ENCODE measurements at regions not wholly inside any gene's neighbourhood (a gene's known extent, or its start where the extent isn't known, plus 50 kb on each side); places are given as distances from the start of the nearest gene placed in this dataset.
"Not testable (repeated sequence)": the region's sequence is repeated elsewhere in the genome, so short reads cannot be mapped to it uniquely, and the experiment has no call there.

DNA sequence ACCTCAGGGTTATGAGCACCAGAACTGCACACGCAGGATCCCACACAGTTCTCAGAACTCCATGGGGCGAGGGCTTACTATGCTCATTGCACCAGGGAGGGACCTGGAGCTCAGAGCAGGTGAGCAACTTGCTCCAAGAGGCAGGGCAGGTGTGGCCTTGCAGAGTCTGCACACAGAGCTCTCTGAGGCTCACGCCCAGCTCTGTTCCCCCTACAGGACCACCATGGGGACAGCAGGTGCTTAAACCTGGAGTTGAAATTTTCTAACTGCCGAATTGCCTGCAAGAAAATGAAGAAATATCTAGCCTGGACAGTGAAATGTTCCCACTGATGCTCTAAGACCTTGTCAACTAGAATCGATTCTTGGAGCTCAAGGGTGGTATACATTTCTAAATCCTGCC lies 49.9 kb upstream of the MSMB start:
- H3K4me3 ChIP-seq (ENCODE audit: low read depth, low read length, poor library complexity, severe bottlenecking); H3K27ac ChIP-seq (ENCODE audit: low read depth, low read length, poor library complexity, severe bottlenecking); BruUV-seq (replicated peaks); DNase-seq (ENCODE audit: low spot score); H3K4me1 ChIP-seq (ENCODE audit: insufficient read depth, low read length, poor library complexity, severe bottlenecking); H3K9me3 ChIP-seq (ENCODE audit: low read depth, low read length, poor library complexity, severe bottlenecking); H3K27me3 ChIP-seq (replicated peaks; ENCODE audit: insufficient read depth, low read depth, low read length, poor library complexity); intact Hi-C loops (cut with micrococcal nuclease; ENCODE audit: unreplicated experiment); H3K36me3 ChIP-seq (ENCODE audit: insufficient read depth, low read length, poor library complexity, severe bottlenecking); CTCF ChIA-PET: not testable (repeated sequence)
- POLR2A ChIA-PET (ENCODE audit: low non-redundant PET): interaction anchor here (0.8 kb wide), 1 partner anchor 11 kb away, joined by 3 read pairs; no protein-coding TSS in a partner anchor

DNA sequence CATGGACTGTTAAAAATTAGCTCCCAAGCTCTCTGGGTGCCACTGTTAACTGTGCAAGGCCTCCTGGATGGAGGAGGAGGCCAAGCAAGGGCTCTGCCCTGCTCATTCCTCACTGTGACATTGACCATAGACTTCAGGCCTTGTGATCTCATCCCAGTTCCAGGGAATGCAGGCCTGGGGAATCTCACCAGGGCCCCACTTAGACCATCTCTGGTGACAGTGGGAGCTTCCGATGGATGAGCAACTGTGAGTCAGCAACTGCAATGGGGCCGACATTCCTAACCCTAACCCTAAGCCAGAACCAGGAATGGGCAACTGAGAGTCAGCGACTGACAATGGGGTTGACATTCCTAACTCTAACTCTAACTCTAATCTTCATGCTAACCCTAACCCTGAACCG lies 50.4 kb upstream of the MSMB start:
- BruUV-seq (replicated peaks): no TSS peak
- DNase-seq (ENCODE audit: low spot score): no peak
- Histone ChIP-seq H3K27me3 (replicated peaks; ENCODE audit: insufficient read depth, low read depth, low read length, poor library complexity) (no peaks in the 10 kb centered on the region), H3K36me3 (ENCODE audit: insufficient read depth, low read length, poor library complexity, severe bottlenecking) (no peaks in the 10 kb centered on the region), H3K27ac (ENCODE audit: low read depth, low read length, poor library complexity, severe bottlenecking) (no peak overlapping the region), H3K4me1 (ENCODE audit: insufficient read depth, low read length, poor library complexity, severe bottlenecking) (no peaks in the 10 kb centered on the region), H3K4me3 (ENCODE audit: low read depth, low read length, poor library complexity, severe bottlenecking) (no peak overlapping the region), H3K9me3 (ENCODE audit: low read depth, low read length, poor library complexity, severe bottlenecking) (no peaks in the 10 kb centered on the region)
- ChIA-PET POLR2A (ENCODE audit: low non-redundant PET) (no interaction called here), CTCF (no interaction called here)
- no peak for TF ChIP-seq EZH2 (IDR thresholded peaks at IDR 0.05; ENCODE audit: borderline replicate concordance, low read depth, low read length, poor library complexity, severe bottlenecking)
- TF ChIP-seq, protein P1, sequence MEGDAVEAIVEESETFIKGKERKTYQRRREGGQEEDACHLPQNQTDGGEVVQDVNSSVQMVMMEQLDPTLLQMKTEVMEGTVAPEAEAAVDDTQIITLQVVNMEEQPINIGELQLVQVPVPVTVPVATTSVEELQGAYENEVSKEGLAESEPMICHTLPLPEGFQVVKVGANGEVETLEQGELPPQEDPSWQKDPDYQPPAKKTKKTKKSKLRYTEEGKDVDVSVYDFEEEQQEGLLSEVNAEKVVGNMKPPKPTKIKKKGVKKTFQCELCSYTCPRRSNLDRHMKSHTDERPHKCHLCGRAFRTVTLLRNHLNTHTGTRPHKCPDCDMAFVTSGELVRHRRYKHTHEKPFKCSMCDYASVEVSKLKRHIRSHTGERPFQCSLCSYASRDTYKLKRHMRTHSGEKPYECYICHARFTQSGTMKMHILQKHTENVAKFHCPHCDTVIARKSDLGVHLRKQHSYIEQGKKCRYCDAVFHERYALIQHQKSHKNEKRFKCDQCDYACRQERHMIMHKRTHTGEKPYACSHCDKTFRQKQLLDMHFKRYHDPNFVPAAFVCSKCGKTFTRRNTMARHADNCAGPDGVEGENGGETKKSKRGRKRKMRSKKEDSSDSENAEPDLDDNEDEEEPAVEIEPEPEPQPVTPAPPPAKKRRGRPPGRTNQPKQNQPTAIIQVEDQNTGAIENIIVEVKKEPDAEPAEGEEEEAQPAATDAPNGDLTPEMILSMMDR (conservative IDR thresholded peaks at IDR 0.05; ENCODE audit: low read depth, low read length): no peak
- intact Hi-C loops (cut with micrococcal nuclease; ENCODE audit: unreplicated experiment): no loop called here

DNA sequence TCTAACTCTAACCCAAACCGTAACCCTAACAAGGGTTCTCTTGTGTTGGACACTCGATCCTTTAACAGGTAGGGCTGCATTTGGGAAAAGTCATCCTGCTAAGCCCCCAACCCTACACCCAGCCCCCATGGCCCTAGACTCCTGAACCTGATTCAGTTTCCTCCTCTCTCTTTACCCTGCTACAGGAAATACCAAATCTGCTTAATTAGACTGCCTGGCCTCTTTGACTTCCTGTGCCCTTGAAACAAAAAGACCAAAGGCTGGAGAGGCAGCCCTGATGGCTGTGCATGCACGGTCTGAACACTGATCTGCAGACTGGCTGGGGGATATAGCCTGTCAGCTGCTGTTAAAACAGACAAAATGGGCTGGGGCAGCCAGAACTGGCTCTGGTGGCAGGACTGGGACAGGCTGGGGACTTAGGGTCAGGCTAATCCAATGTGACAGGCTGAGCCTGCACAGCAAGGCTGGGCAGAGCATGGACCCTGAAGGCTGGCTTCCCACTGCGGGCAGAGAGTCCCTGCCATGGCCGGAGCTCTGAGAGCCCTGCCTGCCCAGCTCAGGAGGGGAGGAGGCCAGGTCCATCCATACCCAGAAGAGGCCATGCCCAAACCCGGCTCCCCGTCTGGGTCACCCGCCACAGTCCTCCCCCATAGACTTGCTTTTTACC lies 51.0 kb upstream of the MSMB start:
- Histone ChIP-seq H3K4me3 (ENCODE audit: low read depth, low read length, poor library complexity, severe bottlenecking) (no peak overlapping the region), H3K27me3 (replicated peaks; ENCODE audit: insufficient read depth, low read depth, low read length, poor library complexity) (no peaks in the 10 kb centered on the region), H3K36me3 (ENCODE audit: insufficient read depth, low read length, poor library complexity, severe bottlenecking) (no peaks in the 10 kb centered on the region), H3K27ac (ENCODE audit: low read depth, low read length, poor library complexity, severe bottlenecking) (no peak overlapping the region), H3K4me1 (ENCODE audit: insufficient read depth, low read length, poor library complexity, severe bottlenecking) (no peaks in the 10 kb centered on the region), H3K9me3 (ENCODE audit: low read depth, low read length, poor library complexity, severe bottlenecking) (no peaks in the 10 kb centered on the region)
- TF ChIP-seq, protein P1 (conservative IDR thresholded peaks at IDR 0.05; ENCODE audit: low read depth, low read length): no peak
- TF ChIP-seq EZH2 (IDR thresholded peaks at IDR 0.05; ENCODE audit: borderline replicate concordance, low read depth, low read length, poor library complexity, severe bottlenecking): no peak
- ChIA-PET CTCF (no interaction called here), POLR2A (ENCODE audit: low non-redundant PET) (no interaction called here)
- BruUV-seq (replicated peaks): no TSS peak
- intact Hi-C loops (cut with micrococcal nuclease; ENCODE audit: unreplicated experiment): no loop called here
- DNase-seq (ENCODE audit: low spot score): peak; percentile 16

Measured in A673 (cell line).